Mammary epithelial cell (primary cell): ENCODE measurements at regions not wholly inside any gene's neighbourhood (a gene's known extent, or its start where the extent isn't known, plus 50 kb on each side); places are given as distances from the start of the nearest gene placed in this dataset.

Experiments
- CTCF ChIP-seq, 2 donors: IDR thresholded peaks in 1 of 2; conservative IDR thresholded peaks in 1 of 2; 2 replicates each; pipeline ENCODE4 v1.5.1; 2011 to 2012; ENCODE audit warnings: inconsistent platforms in 2 of 2, low read length in 2 of 2, mild to moderate bottlenecking in 2 of 2, control low read depth in 1 of 2, low read depth in 1 of 2; ENCODE audit not compliant: insufficient read depth in 1 of 2; ENCODE audit errors: extremely low read depth in 1 of 2
- EZH2 ChIP-seq: IDR thresholded peaks from 2 replicates; pipeline ENCODE4 v1.6.1; 2012; ENCODE audit warnings: low read length, inconsistent platforms, borderline replicate concordance

GRCh38 chr6:7053125-7053774, 54.5 kb upstream of the RREB1 start:
- TF ChIP-seq CTCF (conservative IDR thresholded peaks at IDR 0.05 in 1 of 2, IDR thresholded peaks at IDR 0.05 in 1 of 2; ENCODE audit: extremely low read depth in 1 of 2, insufficient read depth in 1 of 2, low read depth in 1 of 2, low read length in 2 of 2) (no peak), EZH2 (no peak)
